ENCODE measurements at regions not wholly inside any gene's neighbourhood (a gene's known extent, or its start where the extent isn't known, plus 50 kb on each side); places are given as distances from the start of the nearest gene placed in this dataset.

DNA sequence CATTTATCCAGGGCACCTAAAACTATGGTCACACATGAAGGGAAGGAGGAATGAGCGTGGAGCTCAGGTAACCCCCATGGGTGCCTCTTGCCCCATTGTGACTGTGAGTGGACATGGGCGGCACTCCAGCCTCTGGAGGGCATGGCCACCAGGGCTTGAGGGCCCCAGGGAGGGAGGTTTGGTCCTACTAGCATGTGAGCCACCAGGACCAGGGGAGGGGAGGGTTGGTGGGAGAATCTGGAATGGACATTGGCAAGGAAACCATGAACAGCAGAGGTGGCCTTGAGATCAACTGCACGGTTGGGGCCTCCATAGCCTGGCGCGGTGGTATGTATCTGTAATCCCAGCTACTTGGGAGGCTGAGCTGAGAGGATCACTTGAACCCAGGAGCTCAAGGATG lies 623.6 kb downstream of the AACS start:
- H3F3A ChIP-seq (replicated peaks; ENCODE audit: low read depth): no peaks in the 10 kb centered on the region
- no peak overlapping the region for H3K4me2 ChIP-seq
- no peak overlapping the region for H2AFZ ChIP-seq
- Mint-ChIP-seq H3K9me3 (peaks cover 81% of the 10 kb centered on the region), H3K4me3 (no peak overlapping the region), H3K4me1 (no peaks in the 10 kb centered on the region; the same call in 2 of the 3 replicates), H3K36me3 (ENCODE audit: low read depth) (peaks cover 19% of the 10 kb centered on the region), H3K27me3 (ENCODE audit: insufficient read depth, low read depth, poor library complexity) (peaks cover 4% of the 10 kb centered on the region), H3K27ac (no peak overlapping the region)
- DNase-seq (ENCODE audit: low spot score): no peak
- TF ChIP-seq EZH2phosphoT487 (IDR thresholded peaks at IDR 0.05; ENCODE audit: unreplicated experiment) (no peak), POLR2AphosphoS5 (IDR thresholded peaks at IDR 0.05; ENCODE audit: low read depth) (no peak), JUNB (IDR thresholded peaks at IDR 0.05; ENCODE audit: unreplicated experiment) (no peak), REST (IDR thresholded peaks at IDR 0.05; ENCODE audit: unreplicated experiment) (no peak), ZNF331 (CRISPR knock-in tag; IDR thresholded peaks at IDR 0.05; ENCODE audit: low read depth) (no peak), ZNF114 (CRISPR knock-in tag; IDR thresholded peaks at IDR 0.05) (no peak), CREB1 (CRISPR knock-in tag; IDR thresholded peaks at IDR 0.05; ENCODE audit: low read depth) (no peak), NANOG (IDR thresholded peaks at IDR 0.05; ENCODE audit: borderline replicate concordance) (no peak)
- TF ChIP-seq, protein P1, sequence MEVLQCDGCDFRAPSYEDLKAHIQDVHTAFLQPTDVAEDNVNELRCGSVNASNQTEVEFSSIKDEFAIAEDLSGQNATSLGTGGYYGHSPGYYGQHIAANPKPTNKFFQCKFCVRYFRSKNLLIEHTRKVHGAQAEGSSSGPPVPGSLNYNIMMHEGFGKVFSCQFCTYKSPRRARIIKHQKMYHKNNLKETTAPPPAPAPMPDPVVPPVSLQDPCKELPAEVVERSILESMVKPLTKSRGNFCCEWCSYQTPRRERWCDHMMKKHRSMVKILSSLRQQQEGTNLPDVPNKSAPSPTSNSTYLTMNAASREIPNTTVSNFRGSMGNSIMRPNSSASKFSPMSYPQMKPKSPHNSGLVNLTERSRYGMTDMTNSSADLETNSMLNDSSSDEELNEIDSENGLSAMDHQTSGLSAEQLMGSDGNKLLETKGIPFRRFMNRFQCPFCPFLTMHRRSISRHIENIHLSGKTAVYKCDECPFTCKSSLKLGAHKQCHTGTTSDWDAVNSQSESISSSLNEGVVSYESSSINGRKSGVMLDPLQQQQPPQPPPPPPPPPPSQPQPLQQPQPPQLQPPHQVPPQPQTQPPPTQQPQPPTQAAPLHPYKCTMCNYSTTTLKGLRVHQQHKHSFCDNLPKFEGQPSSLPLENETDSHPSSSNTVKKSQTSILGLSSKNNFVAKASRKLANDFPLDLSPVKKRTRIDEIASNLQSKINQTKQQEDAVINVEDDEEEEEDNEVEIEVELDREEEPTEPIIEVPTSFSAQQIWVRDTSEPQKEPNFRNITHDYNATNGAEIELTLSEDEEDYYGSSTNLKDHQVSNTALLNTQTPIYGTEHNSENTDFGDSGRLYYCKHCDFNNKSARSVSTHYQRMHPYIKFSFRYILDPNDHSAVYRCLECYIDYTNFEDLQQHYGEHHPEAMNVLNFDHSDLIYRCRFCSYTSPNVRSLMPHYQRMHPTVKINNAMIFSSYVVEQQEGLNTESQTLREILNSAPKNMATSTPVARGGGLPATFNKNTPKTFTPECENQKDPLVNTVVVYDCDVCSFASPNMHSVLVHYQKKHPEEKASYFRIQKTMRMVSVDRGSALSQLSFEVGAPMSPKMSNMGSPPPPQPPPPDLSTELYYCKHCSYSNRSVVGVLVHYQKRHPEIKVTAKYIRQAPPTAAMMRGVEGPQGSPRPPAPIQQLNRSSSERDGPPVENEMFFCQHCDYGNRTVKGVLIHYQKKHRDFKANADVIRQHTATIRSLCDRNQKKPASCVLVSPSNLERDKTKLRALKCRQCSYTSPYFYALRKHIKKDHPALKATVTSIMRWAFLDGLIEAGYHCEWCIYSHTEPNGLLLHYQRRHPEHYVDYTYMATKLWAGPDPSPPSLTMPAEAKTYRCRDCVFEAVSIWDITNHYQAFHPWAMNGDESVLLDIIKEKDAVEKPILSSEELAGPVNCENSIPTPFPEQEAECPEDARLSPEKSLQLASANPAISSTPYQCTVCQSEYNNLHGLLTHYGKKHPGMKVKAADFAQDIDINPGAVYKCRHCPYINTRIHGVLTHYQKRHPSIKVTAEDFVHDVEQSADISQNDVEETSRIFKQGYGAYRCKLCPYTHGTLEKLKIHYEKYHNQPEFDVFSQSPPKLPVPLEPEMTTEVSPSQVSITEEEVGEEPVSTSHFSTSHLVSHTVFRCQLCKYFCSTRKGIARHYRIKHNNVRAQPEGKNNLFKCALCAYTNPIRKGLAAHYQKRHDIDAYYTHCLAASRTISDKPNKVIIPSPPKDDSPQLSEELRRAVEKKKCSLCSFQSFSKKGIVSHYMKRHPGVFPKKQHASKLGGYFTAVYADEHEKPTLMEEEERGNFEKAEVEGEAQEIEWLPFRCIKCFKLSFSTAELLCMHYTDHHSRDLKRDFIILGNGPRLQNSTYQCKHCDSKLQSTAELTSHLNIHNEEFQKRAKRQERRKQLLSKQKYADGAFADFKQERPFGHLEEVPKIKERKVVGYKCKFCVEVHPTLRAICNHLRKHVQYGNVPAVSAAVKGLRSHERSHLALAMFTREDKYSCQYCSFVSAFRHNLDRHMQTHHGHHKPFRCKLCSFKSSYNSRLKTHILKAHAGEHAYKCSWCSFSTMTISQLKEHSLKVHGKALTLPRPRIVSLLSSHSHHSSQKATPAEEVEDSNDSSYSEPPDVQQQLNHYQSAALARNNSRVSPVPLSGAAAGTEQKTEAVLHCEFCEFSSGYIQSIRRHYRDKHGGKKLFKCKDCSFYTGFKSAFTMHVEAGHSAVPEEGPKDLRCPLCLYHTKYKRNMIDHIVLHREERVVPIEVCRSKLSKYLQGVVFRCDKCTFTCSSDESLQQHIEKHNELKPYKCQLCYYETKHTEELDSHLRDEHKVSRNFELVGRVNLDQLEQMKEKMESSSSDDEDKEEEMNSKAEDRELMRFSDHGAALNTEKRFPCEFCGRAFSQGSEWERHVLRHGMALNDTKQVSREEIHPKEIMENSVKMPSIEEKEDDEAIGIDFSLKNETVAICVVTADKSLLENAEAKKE (CRISPR knock-in tag; IDR thresholded peaks at IDR 0.05): no peak
- H3K4me1 ChIP-seq (ENCODE audit: insufficient read depth): no peaks in the 10 kb centered on the region
- no peaks in the 10 kb centered on the region for H3K9me2 ChIP-seq (ENCODE audit: insufficient read depth)
- no peaks in the 10 kb centered on the region for H4K20me1 ChIP-seq (replicated peaks; ENCODE audit: insufficient read depth)
- no peaks in the 10 kb centered on the region for H3K79me2 ChIP-seq (replicated peaks; ENCODE audit: insufficient read depth)
- H3K4me3 ChIP-seq: no peak overlapping the region
- H3K27me3 ChIP-seq (ENCODE audit: insufficient read depth): no peaks in the 10 kb centered on the region
- no peak overlapping the region for H3K27ac ChIP-seq (ENCODE audit: low read depth)
- H3K36me3 ChIP-seq (ENCODE audit: insufficient read depth): no peaks in the 10 kb centered on the region
- ATAC-seq: no peak
